Femur (tissue), 1 donor: ENCODE measurements at regions not wholly inside any gene's neighbourhood (a gene's known extent, or its start where the extent isn't known, plus 50 kb on each side); places are given as distances from the start of the nearest gene placed in this dataset.

Experiments
- DNase-seq: peaks from one replicate; pipeline ENCODE4 v3.0.0-alpha.2; 2017

DNA sequence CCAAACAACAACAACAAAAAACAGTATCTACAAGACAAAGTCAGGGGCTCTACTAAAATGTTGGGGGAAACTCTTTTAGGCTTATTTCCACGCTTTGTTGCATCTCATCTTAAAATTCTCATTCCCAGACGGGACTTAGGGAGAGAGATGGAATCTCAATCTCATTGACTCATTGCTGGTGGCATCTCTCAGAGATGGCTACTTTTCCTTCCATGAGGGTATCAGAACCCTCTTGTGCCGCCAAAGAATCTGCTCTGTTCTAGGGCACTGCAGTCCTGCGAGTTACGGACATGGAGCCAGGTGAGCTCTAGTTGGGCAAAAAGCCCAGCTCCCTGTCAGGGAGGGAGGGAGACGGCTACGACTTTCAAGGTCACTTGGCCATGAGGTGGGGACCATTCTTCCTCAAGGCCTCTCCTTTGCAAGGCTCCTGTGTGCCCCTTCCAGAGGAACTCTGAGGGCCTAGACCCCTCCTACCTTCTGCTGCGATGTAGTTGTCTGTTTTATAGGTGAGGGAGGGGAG lies 68.0 kb downstream of the MYCN start:
- DNase-seq, result no peak

DNA sequence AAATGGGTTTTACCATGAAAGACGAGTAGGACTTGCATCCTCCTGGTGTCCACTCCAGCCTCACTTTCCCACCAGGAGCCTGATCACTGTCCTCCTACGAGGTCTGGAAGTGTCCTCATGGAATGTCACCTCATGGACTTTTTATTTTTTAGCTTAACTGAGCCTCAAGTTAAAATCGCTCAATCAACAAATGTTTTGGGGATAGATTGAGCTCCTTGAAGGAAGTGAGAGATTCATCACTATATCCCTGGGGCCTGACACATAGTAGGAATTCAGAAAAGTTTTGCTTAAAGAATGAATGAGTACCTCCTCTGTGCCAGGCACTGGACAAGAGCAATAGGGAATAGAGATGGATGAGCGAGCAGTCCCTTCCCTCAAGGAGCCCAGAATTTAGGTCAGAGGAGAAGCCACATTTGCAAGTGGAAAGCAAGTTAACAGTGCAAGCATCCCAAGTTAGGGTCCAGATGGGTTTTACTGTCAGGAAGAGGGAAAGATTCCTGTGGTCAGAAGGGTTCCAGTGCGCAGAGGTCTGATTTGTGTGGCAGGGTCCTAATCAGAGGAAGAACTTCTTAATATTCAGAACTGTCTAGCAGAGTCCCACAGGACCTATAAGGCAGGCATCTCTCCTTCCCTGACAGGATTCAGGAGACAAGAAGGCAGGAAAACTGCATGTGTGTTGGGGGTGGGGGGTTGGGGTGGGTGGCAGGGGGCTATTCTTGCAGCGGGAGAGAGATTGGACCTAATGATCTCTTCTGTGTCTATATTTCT lies 67.0 kb downstream of the MYCN start:
- DNase-seq, result no peak

DNA sequence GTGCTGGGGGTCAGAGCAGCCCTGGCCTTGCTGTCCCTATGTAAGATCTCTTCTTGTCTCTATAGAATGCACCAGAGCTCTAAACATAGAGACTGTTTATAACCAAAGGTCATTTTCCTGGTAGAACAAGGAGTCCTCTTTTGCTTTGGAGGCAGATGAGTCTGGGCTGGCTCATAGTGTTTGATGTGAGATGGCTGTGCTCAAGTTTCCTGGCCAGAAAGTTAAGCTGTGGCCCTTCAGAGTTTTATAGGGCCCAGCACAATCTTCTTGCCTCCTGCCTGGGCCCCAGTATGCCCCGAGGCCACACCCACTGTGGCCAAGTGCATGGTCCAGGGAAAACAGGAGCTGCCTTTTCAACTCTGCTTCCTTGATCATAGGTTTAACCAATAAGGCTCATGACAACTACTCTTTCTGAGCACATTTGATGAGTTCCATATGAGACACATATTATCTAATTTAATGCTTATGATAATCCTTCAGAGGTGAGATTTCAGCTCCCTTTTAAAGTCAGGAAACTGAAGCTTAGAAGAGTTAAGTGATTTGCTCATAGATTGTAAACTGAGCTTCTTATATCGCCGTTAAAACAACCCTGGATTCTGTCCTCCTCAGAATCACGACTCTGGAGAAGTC lies 66.3 kb downstream of the MYCN start:
- DNase-seq, result no peak

GRCh38 chr2:16005816-16006536 lies 65.6 kb downstream of the MYCN start:
- DNase-seq, result no peak

- no peak for DNase-seq
Measured at GRCh38 chr2:16005389-16005788, 65.0 kb downstream of the MYCN start.

- no peak for DNase-seq
Measured at GRCh38 chr2:16003809-16004208, 63.5 kb downstream of the MYCN start.

GRCh38 chr2:16003152-16003551 lies 62.8 kb downstream of the MYCN start:
- no peak for DNase-seq

- no peak for DNase-seq
Measured at GRCh38 chr2:16002575-16002974, 62.2 kb downstream of the MYCN start.

DNA sequence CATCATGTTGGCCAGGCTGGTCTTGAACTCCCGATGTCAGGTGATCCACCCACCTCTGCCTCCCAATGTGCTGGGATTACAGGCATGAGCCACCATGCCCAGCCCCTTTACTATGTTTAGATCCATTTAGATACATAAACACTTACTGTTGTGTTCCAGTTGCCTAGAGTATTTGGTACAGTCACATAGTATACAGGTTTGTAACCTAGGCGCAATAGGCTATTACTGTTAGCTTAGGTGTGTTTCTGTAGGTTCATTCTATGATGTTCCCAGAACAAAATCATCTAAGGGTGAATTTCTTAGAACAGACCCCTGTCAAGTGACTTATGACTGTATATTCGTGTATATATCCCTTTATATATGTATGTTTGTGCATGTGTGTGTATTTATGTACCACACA lies 61.8 kb downstream of the MYCN start:
- DNase-seq, result no peak

- no peak for DNase-seq
Measured at GRCh38 chr2:16000642-16001041, 60.3 kb downstream of the MYCN start.

- no peak for DNase-seq
Measured at GRCh38 chr2:15999596-16000469, 59.5 kb downstream of the MYCN start.

DNA sequence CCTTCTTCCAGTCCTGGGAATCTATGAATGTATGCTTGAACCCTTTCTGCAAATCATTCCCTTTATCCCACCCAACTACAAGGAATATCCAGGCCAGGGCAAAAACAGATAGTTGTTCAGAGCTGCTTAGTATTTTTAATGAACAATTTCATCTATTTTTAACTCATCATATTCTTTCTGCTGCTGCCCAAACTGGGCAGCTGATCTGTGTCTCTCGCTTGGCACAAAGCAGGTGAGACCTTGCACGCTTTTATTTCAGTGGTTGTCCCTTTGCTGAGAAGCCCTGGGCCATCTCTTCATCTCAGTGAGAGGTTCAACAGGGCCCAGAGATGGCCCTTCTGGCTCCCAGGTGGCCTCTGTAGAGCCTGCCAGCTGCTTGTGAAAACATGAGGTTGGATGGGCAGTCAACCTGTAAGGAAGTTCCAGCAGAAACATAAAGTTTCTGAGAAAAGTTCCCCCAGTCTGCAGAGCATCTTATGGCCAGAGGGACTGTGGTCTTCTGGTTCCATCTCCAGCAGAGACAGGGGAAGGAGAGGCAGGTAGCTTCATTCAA lies 57.5 kb downstream of the MYCN start:
- DNase-seq, result no peak

GRCh38 chr2:15996536-15997423 lies 56.4 kb downstream of the MYCN start:
- no peak for DNase-seq
